ENCODE measurements at regions not wholly inside any gene's neighbourhood (a gene's known extent, or its start where the extent isn't known, plus 50 kb on each side); places are given as distances from the start of the nearest gene placed in this dataset.
A peak's percentile ranks its signal among the peaks of the same experiment; 100 is the strongest.
"Not testable (repeated sequence)": the region's sequence is repeated elsewhere in the genome, so short reads cannot be mapped to it uniquely, and the experiment has no call there.

- no peak for DNase-seq
Measured at GRCh38 chr4:128688033-128688721, 121.3 kb upstream of the JADE1 start.

DNA sequence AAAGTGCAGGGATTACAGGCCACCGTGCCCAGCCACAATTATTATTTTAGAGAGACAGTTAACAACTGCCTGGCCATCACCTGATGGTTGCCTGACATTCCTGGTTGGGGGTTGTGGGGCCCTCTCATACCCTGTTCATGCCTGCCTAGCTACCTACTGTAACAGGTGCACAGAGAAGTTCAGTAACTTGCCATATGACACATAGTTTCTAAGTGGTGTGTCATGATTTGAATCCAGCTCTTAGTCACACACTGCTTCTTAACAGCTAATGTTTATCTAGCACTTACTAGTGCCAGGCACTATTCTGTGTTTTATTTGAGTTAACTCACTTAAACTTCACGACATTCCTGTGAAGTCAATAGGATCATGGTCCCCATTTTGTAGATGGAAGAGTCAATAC lies 122.7 kb upstream of the JADE1 start:
- DNase-seq = no peak

GRCh38 chr4:128686032-128686465 lies 123.5 kb upstream of the JADE1 start:
- no peak for DNase-seq

- DNase-seq = no peak
Measured at GRCh38 chr4:128684016-128684415, 125.5 kb upstream of the JADE1 start.

- no peak for DNase-seq
Measured at GRCh38 chr4:128682942-128683666, 126.4 kb upstream of the JADE1 start.

DNA sequence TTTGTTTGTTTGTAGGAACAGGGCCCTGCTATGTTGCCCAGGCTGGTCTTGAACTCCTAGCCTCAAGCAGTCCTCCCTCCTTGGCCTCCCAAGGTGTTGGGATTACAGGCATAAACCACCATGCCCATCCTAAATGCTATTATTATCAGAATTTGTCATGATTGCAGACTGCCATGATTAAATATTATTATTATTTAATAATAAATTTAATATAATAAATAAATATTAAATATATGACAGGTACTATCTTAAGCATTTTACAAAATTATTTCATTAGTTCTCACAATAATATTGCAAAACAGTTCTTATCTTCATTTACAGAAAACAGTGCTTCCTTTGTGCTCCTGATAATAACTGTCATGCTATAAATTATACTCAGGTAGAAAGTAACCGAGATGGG lies 133.4 kb upstream of the JADE1 start:
- DNase-seq = no peak

- DNase-seq = no peak
Measured at GRCh38 chr4:128675083-128675482, 134.4 kb upstream of the JADE1 start.

DNA sequence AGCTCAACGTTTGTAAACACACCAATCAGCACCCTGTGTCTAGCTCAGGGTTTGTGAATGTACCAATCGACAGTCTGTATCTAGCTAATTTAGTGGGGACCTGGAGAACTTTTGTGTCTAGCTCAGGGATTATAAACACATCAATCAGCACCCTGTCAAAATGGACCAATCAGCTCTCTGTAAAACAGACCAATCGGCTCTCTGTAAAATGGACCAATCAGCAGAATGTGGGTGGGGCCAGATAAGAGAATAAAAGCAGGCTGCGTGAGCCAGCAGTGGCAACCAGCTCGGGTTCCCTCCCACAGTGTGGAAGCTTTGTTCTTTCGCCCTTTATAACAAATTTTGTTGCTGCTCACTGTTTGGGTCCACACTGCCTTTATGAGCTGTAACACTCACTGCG lies 136.3 kb upstream of the JADE1 start:
- not testable (repeated sequence) for DNase-seq

GRCh38 chr4:128672596-128672995 lies 136.9 kb upstream of the JADE1 start:
- not testable (repeated sequence) for DNase-seq

- DNase-seq = no peak
Measured at GRCh38 chr4:128670513-128670912, 139.0 kb upstream of the JADE1 start.

DNA sequence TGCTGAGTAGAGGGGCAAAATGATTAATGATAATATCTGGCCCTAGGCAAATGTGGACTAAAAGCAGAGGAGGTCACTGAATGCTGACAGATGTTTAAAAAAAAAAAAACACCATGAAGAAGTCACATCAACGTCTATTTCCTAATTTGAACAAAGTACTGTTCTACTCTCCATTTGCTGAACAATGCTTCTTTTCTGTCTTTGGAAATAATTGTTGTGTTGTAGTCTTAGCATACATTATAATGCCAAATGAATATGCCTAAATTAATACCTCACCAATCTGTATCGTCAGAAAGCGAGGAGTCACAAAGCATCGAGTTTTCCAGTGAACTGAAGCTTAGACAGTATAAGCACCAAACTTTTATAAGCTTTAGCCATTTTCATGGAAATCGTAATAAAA lies 140.9 kb upstream of the JADE1 start:
- DNase-seq = no peak

- no peak for DNase-seq
Measured at GRCh38 chr4:128665514-128665913, 144.0 kb upstream of the JADE1 start.

DNA sequence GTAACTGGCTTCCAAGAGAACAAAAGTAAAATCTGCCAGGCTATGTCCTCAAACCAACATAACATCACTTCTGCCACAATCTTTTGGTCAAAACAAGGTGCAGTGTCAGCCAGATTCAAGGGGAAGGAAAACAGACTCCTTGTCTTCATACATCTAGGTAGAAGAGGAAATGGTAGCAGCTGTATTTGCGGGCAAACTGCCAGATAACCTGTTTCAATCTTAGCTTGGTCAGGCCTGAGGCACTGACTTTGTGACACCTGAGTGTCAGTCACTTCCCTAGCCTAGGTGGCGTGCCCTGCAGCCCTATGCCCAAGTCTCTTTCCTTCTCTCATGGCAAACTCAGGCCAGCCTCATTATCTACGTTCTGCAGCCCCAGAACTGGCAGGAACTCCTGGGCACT lies 146.2 kb upstream of the JADE1 start:
- no peak for DNase-seq

DNA sequence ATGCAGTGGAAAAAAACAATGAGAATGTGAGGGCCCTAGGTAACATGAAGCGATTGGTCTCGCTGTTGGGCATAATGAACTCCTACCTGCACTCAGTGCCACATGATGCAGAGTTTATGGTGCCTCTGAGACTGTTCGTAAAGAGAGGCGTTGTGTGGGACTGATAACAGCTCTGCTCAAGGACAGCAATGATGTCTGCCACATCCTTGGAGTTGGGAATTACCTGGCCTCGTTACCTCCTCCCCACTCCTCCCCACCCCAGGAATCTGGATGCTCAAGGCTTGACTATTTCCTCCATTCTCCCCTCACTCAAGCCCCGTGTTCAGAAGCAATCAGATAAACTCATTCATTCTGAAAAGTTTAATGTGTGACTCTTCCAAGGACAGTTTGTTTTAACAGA lies 148.0 kb upstream of the JADE1 start:
- DNase-seq = no peak

DNA sequence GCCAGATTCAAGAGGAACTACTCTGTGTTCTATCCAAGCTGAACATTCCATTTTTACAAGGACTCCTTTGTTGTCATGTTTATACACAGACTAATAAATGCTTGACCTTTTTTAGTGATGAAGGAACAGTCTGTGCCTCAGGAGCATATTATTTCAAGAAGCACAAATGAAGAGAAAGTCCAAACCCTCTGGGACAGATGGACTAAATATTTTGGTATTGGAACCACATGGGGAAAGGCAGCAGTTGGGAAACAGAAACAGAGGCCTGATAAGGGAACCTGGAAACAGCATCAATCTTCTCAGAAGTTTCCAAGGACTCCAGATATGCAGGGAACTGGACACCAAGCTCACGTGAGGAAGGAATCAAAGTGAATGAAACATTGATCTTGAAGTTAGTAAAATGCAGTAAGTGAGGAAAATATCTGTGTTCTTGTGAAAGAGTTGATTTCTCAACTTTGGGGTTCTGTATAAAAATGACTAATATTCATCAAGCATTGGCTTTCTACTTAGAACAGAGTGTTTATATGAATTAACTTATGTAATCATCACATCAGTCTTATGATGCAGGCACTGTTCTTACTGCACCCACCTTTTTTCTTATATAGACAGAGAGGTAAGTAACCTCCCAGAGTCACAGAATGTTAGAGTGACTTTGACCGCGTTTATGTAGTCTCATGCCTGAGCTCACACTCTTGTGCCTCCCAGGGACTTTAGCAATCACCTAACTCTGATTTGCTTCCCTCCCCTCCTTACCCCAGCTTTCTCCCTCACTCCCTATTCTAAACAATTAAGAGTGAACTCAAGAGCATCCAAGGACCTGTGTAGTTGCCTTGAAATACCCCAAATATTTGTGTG lies 148.9 kb upstream of the JADE1 start:
- DNase-seq = no peak

DNA sequence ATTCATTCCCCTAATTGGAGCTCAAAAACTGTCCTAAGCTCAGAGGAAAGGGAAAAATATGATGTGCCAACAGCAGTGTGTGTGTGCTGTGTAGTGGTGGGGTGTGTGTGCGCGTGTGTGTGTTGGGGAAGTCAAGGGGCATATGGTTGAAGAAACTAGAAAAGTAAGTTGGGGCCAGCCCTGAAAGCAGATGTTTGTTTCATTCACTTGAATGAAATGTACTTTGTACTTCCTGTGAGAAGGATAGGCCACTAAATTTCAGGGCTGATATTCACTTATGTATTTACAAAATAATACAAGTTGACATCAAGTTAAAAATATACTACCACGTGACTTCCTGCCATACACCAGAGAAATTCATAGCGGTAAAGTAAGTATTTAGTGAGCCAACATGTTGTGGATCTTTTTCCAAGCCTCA lies 151.3 kb upstream of the JADE1 start:
- DNase-seq = no peak

GRCh38 chr4:128657638-128658037 lies 151.9 kb upstream of the JADE1 start:
- DNase-seq = no peak

- no peak for DNase-seq
Measured at GRCh38 chr4:128654465-128654864, 155.0 kb upstream of the JADE1 start.

- DNase-seq = peak; percentile 83
Measured at GRCh38 chr4:128653527-128654444, 155.7 kb upstream of the JADE1 start.

GRCh38 chr4:128649575-128650205 lies 159.8 kb upstream of the JADE1 start:
- no peak for DNase-seq

- DNase-seq = no peak
Measured at GRCh38 chr4:128649161-128649560, 160.3 kb upstream of the JADE1 start.

GRCh38 chr4:128648021-128648420 lies 161.5 kb upstream of the JADE1 start:
- no peak for DNase-seq
